ENCODE measurements at regions not wholly inside any gene's neighbourhood (a gene's known extent, or its start where the extent isn't known, plus 50 kb on each side); places are given as distances from the start of the nearest gene placed in this dataset.
"Not testable (repeated sequence)": the region's sequence is repeated elsewhere in the genome, so short reads cannot be mapped to it uniquely, and the experiment has no call there.

DNA sequence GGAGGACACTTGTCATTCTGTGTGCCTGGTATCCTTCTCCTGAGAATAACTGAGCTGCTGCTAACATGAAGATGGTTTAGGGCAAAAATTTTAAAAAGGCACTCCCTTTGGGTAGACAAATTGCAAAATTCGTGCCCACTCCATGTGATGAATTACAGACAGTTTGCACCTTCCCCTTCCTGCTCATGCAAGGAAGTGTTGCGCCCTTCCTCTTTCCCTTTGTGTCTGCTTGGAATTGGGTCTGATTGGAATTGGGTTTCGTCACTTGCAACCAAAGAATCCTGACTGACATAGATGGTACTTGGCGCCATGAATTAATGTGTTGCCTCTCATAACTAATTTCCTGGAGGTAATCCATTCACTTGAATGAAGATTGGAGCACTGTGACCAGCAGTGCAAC lies 62.3 kb upstream of the SHLD1 start (continued):
- TF ChIP-seq, protein P1, sequence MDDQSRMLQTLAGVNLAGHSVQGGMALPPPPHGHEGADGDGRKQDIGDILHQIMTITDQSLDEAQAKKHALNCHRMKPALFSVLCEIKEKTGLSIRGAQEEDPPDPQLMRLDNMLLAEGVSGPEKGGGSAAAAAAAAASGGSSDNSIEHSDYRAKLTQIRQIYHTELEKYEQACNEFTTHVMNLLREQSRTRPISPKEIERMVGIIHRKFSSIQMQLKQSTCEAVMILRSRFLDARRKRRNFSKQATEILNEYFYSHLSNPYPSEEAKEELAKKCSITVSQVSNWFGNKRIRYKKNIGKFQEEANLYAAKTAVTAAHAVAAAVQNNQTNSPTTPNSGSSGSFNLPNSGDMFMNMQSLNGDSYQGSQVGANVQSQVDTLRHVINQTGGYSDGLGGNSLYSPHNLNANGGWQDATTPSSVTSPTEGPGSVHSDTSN (CRISPR knock-in tag; IDR thresholded peaks at IDR 0.05), result no peak
- TF ChIP-seq ZSCAN4 (tag by site-specific recombination; IDR thresholded peaks at IDR 0.05), result no peak
- TF ChIP-seq ZNF549 (tag by site-specific recombination; IDR thresholded peaks at IDR 0.05), result no peak
- no peak for TF ChIP-seq ZNF510 (tag by site-specific recombination; IDR thresholded peaks at IDR 0.05; ENCODE audit: insufficient replicate concordance)
- TF ChIP-seq KLF7 (tag by site-specific recombination; IDR thresholded peaks at IDR 0.05; ENCODE audit: borderline replicate concordance), result no peak
- TF ChIP-seq ZNF843 (tag by site-specific recombination; IDR thresholded peaks at IDR 0.05), result no peak
- no peak for TF ChIP-seq FEZF1 (tag by site-specific recombination; IDR thresholded peaks at IDR 0.05)
- no peak for TF ChIP-seq ZNF830 (tag by site-specific recombination; IDR thresholded peaks at IDR 0.05; ENCODE audit: low read depth)
- TF ChIP-seq ZNF138 (tag by site-specific recombination; IDR thresholded peaks at IDR 0.05; ENCODE audit: borderline replicate concordance), result no peak
- no peak for TF ChIP-seq HIC1 (tag by site-specific recombination; IDR thresholded peaks at IDR 0.05)
- TF ChIP-seq ZNF670 (tag by site-specific recombination; IDR thresholded peaks at IDR 0.05; ENCODE audit: low read depth), result no peak

GRCh38 chr20:5686384-5687105 lies 63.7 kb upstream of the SHLD1 start:
- no peak overlapping the region for H3K4me3 ChIP-seq (ENCODE audit: low read depth, low read length)
- H3K27ac ChIP-seq (ENCODE audit: extremely low read depth, low read depth, low read length), result no peak overlapping the region
- POLR2A ChIA-PET, result no interaction called here
- no peaks in the 10 kb centered on the region for H3K36me3 ChIP-seq (ENCODE audit: control insufficient read depth in 2 of 2, insufficient read depth in 1 of 2, low read length in 2 of 2)
- CTCF ChIA-PET, result interaction anchor here (0.6 to 0.7 kb wide), 2 partner anchors 14 to 232 kb away, joined by 3 to 4 read pairs; no protein-coding TSS in a partner anchor
- no peak for TF ChIP-seq ZFP37 (tag by site-specific recombination; IDR thresholded peaks at IDR 0.05)
- no peak for TF ChIP-seq ZNF211 (tag by site-specific recombination; IDR thresholded peaks at IDR 0.05; ENCODE audit: low read depth)
- no peak for TF ChIP-seq GFI1B (tag by site-specific recombination; IDR thresholded peaks at IDR 0.05)
- TF ChIP-seq, protein P2, sequence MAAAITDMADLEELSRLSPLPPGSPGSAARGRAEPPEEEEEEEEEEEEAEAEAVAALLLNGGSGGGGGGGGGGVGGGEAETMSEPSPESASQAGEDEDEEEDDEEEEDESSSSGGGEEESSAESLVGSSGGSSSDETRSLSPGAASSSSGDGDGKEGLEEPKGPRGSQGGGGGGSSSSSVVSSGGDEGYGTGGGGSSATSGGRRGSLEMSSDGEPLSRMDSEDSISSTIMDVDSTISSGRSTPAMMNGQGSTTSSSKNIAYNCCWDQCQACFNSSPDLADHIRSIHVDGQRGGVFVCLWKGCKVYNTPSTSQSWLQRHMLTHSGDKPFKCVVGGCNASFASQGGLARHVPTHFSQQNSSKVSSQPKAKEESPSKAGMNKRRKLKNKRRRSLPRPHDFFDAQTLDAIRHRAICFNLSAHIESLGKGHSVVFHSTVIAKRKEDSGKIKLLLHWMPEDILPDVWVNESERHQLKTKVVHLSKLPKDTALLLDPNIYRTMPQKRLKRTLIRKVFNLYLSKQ (tag by site-specific recombination; IDR thresholded peaks at IDR 0.05; ENCODE audit: borderline replicate concordance), result no peak
- TF ChIP-seq ZNF24 (tag by site-specific recombination; IDR thresholded peaks at IDR 0.05), result no peak
- no peaks in the 10 kb centered on the region for H3K4me1 ChIP-seq (ENCODE audit: control insufficient read depth, insufficient read depth, low read length)
- no peaks in the 10 kb centered on the region for H3K9me3 ChIP-seq (ENCODE audit: control insufficient read depth, insufficient read depth, low read depth, low read length)

GRCh38 chr20:5682556-5682955 lies 67.6 kb upstream of the SHLD1 start:
- H3K9me3 ChIP-seq (ENCODE audit: control insufficient read depth, insufficient read depth, low read depth, low read length); H3K27ac ChIP-seq (ENCODE audit: extremely low read depth, low read depth, low read length); H3K36me3 ChIP-seq (ENCODE audit: control insufficient read depth in 2 of 2, insufficient read depth in 1 of 2, low read length in 2 of 2); H3K4me3 ChIP-seq (ENCODE audit: low read depth, low read length); POLR2A ChIA-PET; H3K4me1 ChIP-seq (ENCODE audit: control insufficient read depth, insufficient read depth, low read length): not testable (repeated sequence)
- CTCF ChIA-PET, result interaction anchor here (1.1 kb wide), 1 partner anchor 154 kb away, joined by 3 read pairs; no protein-coding TSS in a partner anchor
